OCI-M1 (cell line): ENCODE measurements at regions not wholly inside any gene's neighbourhood (a gene's known extent, or its start where the extent isn't known, plus 50 kb on each side); places are given as distances from the start of the nearest gene placed in this dataset.
A peak's percentile ranks its signal among the peaks of the same experiment; 100 is the strongest.
"Not testable (repeated sequence)": the region's sequence is repeated elsewhere in the genome, so short reads cannot be mapped to it uniquely, and the experiment has no call there.

ENCODE experiments used
- DNase-seq: peaks from one replicate; lab custom pipeline; 2025; lab: John Stamatoyannopoulos, UW

- DNase-seq, result no peak
These were observed 80.2 kb downstream of the SH2D1A start for GRCh38 chrX:124426288-124427169.

- no peak for DNase-seq
These were observed 86.8 kb downstream of the SH2D1A start for GRCh38 chrX:124433186-124433585.

- no peak for DNase-seq
These were observed 89.3 kb downstream of the SH2D1A start for GRCh38 chrX:124435616-124436015.

GRCh38 chrX:124440695-124441094, 94.3 kb downstream of the SH2D1A start:
- DNase-seq, result no peak

GRCh38 chrX:124441971-124442590, 95.7 kb downstream of the SH2D1A start:
- no peak for DNase-seq

- no peak for DNase-seq
These were observed 109.6 kb downstream of the SH2D1A start for GRCh38 chrX:124455966-124456365.

- DNase-seq, result not testable (repeated sequence)
These were observed 113.5 kb downstream of the SH2D1A start for GRCh38 chrX:124459851-124460250.

- no peak for DNase-seq
These were observed 116.6 kb downstream of the SH2D1A start for GRCh38 chrX:124462931-124463330.

- no peak for DNase-seq
These were observed 120.8 kb downstream of the SH2D1A start for GRCh38 chrX:124467202-124467601.

GRCh38 chrX:124475358-124475757, 129.0 kb downstream of the SH2D1A start:
- DNase-seq, result no peak

- no peak for DNase-seq
These were observed 130.2 kb downstream of the SH2D1A start for GRCh38 chrX:124476562-124476961.

GRCh38 chrX:124478046-124478445, 131.7 kb downstream of the SH2D1A start:
- DNase-seq, result no peak

GRCh38 chrX:124488412-124489161, 142.2 kb downstream of the SH2D1A start:
- DNase-seq, result no peak

- no peak for DNase-seq
These were observed 147.6 kb downstream of the SH2D1A start for GRCh38 chrX:124493984-124494383.

GRCh38 chrX:124497386-124497785, 151.0 kb downstream of the SH2D1A start:
- no peak for DNase-seq

- no peak for DNase-seq
These were observed 155.2 kb downstream of the SH2D1A start for GRCh38 chrX:124501586-124501985.

GRCh38 chrX:124502166-124502565, 155.8 kb downstream of the SH2D1A start:
- DNase-seq, result no peak

GRCh38 chrX:124502599-124502998, 156.2 kb downstream of the SH2D1A start:
- no peak for DNase-seq

- DNase-seq, result no peak
These were observed 158.0 kb downstream of the SH2D1A start for GRCh38 chrX:124504111-124504983.

GRCh38 chrX:124506066-124506465, 159.7 kb downstream of the SH2D1A start:
- no peak for DNase-seq

- DNase-seq, result no peak
These were observed 160.9 kb downstream of the SH2D1A start for GRCh38 chrX:124507246-124507645.

- DNase-seq, result peak; percentile 5
These were observed 172.5 kb downstream of the SH2D1A start for GRCh38 chrX:124518885-124519284.
